ENCODE measurements at regions not wholly inside any gene's neighbourhood (a gene's known extent, or its start where the extent isn't known, plus 50 kb on each side); places are given as distances from the start of the nearest gene placed in this dataset.

DNA sequence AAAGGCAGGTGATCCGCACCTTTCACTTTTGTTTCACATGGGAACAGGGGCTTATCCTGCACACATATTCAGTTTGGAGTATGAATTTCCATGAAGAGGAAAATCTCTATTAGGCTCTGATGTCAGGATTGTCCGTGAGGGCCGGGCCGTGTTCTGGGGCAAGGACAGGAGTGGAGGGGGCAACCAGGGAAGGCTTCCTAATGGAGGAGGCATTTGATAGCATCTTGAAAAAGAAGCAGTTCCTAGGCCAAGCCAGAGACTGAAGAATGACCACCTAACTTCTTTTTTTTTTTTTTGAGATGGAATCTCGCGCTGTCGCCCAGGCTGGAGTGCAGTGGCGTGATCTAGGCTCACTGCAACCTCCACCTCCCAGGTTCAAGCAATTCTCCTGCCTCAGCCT, 174.2 kb downstream of the SEC14L1 start:
- peaks cover 14% of the 10 kb centered on the region for H3K27me3 Mint-ChIP-seq (ENCODE audit: low read depth, poor library complexity)
- H3K4me3 Mint-ChIP-seq, result no peak overlapping the region
- no peak for DNase-seq
- TF ChIP-seq, protein P1, sequence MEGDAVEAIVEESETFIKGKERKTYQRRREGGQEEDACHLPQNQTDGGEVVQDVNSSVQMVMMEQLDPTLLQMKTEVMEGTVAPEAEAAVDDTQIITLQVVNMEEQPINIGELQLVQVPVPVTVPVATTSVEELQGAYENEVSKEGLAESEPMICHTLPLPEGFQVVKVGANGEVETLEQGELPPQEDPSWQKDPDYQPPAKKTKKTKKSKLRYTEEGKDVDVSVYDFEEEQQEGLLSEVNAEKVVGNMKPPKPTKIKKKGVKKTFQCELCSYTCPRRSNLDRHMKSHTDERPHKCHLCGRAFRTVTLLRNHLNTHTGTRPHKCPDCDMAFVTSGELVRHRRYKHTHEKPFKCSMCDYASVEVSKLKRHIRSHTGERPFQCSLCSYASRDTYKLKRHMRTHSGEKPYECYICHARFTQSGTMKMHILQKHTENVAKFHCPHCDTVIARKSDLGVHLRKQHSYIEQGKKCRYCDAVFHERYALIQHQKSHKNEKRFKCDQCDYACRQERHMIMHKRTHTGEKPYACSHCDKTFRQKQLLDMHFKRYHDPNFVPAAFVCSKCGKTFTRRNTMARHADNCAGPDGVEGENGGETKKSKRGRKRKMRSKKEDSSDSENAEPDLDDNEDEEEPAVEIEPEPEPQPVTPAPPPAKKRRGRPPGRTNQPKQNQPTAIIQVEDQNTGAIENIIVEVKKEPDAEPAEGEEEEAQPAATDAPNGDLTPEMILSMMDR (IDR thresholded peaks at IDR 0.05), result no peak
- no peaks in the 10 kb centered on the region for H3K9me3 Mint-ChIP-seq
- H3K4me1 Mint-ChIP-seq, result peaks cover 49% of the 10 kb centered on the region
- no peaks in the 10 kb centered on the region for H3K36me3 Mint-ChIP-seq (ENCODE audit: low read depth)
- H3K27ac Mint-ChIP-seq, result no peak overlapping the region

DNA sequence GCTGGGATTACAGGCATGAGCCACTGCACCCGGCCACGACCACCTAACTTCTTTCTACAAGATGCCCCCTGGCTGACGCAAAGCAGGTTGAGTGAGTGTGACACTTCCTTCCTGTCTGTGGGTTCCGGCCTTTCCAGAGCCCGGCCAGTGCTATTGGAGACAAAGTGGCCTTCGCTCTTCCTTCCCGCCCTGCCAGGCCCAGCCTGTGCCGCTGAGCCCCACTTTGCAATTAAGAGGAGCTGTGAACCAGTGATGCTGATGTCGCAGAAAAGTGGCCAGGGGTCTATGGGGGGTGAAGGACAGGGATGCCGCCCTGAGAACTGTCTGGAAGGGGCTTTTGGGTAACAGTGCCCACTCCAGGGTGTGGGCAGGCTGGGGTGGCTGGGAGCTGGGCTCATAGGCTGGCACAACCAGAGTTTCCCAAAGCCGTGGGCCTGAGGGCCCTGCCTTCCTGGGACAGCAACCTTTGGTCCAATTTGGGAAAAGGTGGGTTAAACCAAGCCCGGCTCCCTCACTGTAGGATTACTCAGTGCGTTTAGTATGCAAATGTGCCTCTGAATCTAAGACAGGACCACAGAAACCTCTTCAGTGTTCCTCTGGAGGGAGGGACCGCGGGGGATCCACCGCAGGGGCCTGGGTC, 174.9 kb downstream of the SEC14L1 start:
- no peaks in the 10 kb centered on the region for H3K36me3 Mint-ChIP-seq (ENCODE audit: low read depth)
- TF ChIP-seq, protein P1 (IDR thresholded peaks at IDR 0.05), result no peak
- no peak overlapping the region for H3K4me3 Mint-ChIP-seq
- peaks cover 14% of the 10 kb centered on the region for H3K27me3 Mint-ChIP-seq (ENCODE audit: low read depth, poor library complexity)
- H3K4me1 Mint-ChIP-seq, result peaks cover 56% of the 10 kb centered on the region
- H3K9me3 Mint-ChIP-seq, result no peaks in the 10 kb centered on the region
- DNase-seq, result no peak
- peak overlapping the region; percentile 42 for H3K27ac Mint-ChIP-seq

DNA sequence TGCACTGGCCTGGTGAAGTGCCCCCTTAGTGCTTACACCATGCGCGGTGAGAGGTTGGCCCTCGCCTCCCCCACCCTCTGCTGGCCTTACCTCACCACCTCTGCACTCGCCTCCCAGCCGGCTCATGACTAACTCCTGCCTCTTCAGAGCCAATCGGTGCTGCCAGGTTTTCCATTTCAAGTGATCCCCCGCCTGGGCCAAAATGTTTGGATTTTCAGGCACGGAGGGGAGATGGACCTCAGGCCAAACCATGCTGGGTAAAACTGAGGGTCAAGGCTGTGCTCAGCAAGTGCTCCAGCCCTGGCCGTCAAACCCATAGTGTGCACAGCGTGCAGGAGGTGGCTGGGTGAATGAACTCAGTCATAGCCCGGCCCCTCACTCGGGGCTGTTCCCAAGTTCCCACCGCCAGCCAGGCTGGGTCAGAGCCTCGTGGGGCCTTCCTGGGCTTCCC, 175.4 kb downstream of the SEC14L1 start:
- Mint-ChIP-seq H3K36me3 (ENCODE audit: low read depth) (no peaks in the 10 kb centered on the region), H3K4me3 (no peak overlapping the region), H3K4me1 (peaks cover 57% of the 10 kb centered on the region), H3K27ac (no peak overlapping the region), H3K27me3 (ENCODE audit: low read depth, poor library complexity) (peaks cover 11% of the 10 kb centered on the region), H3K9me3 (no peaks in the 10 kb centered on the region)
- DNase-seq, result no peak
- TF ChIP-seq, protein P1 (IDR thresholded peaks at IDR 0.05), result no peak

DNA sequence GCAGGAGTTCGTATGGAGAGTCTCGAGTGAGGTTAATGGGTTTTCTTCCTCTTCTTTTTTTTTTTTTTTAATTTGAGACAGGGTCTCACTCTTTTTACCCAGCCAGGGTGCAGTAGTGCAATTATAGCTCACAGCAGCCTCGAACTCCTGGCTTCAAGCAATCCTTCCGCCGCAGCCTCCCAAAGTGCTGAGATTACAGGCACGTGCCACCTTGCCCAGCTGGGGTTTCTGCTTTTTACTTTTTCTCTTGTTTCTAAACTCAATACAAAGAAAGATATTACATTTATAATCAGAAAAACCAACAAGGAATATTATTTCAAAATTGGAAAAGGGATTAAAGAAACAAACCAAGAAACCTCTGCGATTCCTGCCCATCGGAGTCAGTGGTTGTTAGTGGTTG, 175.9 kb downstream of the SEC14L1 start:
- H3K4me1 Mint-ChIP-seq, result peaks cover 57% of the 10 kb centered on the region
- no peak for DNase-seq
- H3K36me3 Mint-ChIP-seq (ENCODE audit: low read depth), result no peaks in the 10 kb centered on the region
- no peaks in the 10 kb centered on the region for H3K9me3 Mint-ChIP-seq
- TF ChIP-seq, protein P1 (IDR thresholded peaks at IDR 0.05), result no peak
- H3K27me3 Mint-ChIP-seq (ENCODE audit: low read depth, poor library complexity), result peaks cover 9% of the 10 kb centered on the region
- no peak overlapping the region for H3K27ac Mint-ChIP-seq
- no peak overlapping the region for H3K4me3 Mint-ChIP-seq

DNA sequence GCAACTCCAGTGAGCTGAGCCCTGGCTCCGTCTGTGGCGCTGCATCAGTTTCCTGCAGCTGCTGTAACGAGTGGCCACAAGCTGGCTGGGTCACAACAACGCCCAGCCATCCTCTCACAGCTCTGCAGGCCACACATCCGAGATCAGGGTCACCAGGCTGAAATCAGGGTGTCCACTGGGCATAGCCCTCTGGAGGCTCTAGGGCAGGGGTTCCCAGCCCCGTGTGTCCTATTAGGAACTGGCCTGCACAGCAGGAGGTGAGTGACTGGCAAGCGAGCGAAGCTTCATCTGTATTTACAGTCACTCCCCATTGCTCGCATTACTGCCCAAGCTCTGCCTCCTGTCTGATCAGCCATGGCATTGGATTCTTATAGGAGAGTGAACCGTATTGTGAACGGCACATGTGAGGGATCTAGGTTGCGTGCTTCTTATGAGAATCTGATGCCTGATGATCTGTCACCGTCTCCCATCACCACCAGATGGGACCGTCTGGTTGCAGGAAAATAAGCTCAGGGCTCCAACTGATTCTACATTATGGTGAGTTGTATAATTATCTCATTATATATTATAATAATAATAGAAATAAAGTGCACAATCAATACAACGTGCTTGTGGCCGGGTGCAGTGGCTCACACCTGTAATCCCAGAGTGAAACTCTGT, 176.5 kb downstream of the SEC14L1 start:
- DNase-seq, result no peak
- H3K36me3 Mint-ChIP-seq (ENCODE audit: low read depth), result no peaks in the 10 kb centered on the region
- H3K4me3 Mint-ChIP-seq, result no peak overlapping the region

More for the DNA sequence above, 176.5 kb downstream of the SEC14L1 start:
- Mint-ChIP-seq H3K4me1 (peaks cover 60% of the 10 kb centered on the region), H3K27me3 (ENCODE audit: low read depth, poor library complexity) (peaks cover 7% of the 10 kb centered on the region), H3K27ac (no peak overlapping the region), H3K9me3 (no peaks in the 10 kb centered on the region)
- TF ChIP-seq, protein P1 (IDR thresholded peaks at IDR 0.05), result no peak
